Smooth muscle cell (in vitro differentiated cells): ENCODE measurements at regions not wholly inside any gene's neighbourhood (a gene's known extent, or its start where the extent isn't known, plus 50 kb on each side); places are given as distances from the start of the nearest gene placed in this dataset.

Source experiments
- DNase-seq: peaks from one replicate; lab custom pipeline; 2025; ENCODE audit not compliant: unreplicated experiment; lab: John Stamatoyannopoulos, UW
- H2AFZ ChIP-seq: fragments of 200-600 bp; sonication (generic); 2 replicates; pipeline ENCODE4 v1.6.0; 2016; ENCODE audit warnings: antibody characterized with exemption, low read depth, mild to moderate bottlenecking
- H3F3A ChIP-seq: fragments of 200-600 bp; sonication (generic); 2 replicates; pipeline ENCODE4 v1.6.0; 2017; ENCODE audit warnings: antibody characterized with exemption, low read depth
- H3K27ac ChIP-seq: fragments of 200-600 bp; sonication (generic); 2 replicates; pipeline ENCODE4 v1.5.1; 2016; ENCODE audit warnings: low read depth, mild to moderate bottlenecking
- H3K27me3 ChIP-seq: fragments of 200-600 bp; sonication (generic); 2 replicates; pipeline ENCODE4 v1.6.1; 2016; ENCODE audit warnings: low read depth, mild to moderate bottlenecking
- H3K36me3 ChIP-seq: fragments of 200-600 bp; sonication (generic); 2 replicates; pipeline ENCODE4 v1.5.1; 2016; ENCODE audit warnings: low read depth
- H3K4me1 ChIP-seq: fragments of 200-600 bp; sonication (generic); 2 replicates; pipeline ENCODE4 v1.5.1; 2016; ENCODE audit warnings: low read depth
- H3K4me2 ChIP-seq: fragments of 200-600 bp; sonication (generic); 2 replicates; pipeline ENCODE4 v1.6.0; 2016; ENCODE audit warnings: mild to moderate bottlenecking
- H3K4me3 ChIP-seq: fragments of 200-600 bp; sonication (generic); 2 replicates; pipeline ENCODE4 v1.5.1; 2016; ENCODE audit warnings: mild to moderate bottlenecking
- H3K79me2 ChIP-seq: fragments of 200-600 bp; sonication (generic); 2 replicates; pipeline ENCODE4 v1.6.0; 2016; ENCODE audit warnings: low read depth, mild to moderate bottlenecking
- H3K9ac ChIP-seq: fragments of 200-600 bp; sonication (generic); 2 replicates; pipeline ENCODE4 v1.6.0; 2016; ENCODE audit warnings: low read depth
- H3K9me3 ChIP-seq: fragments of 200-600 bp; sonication (generic); replicated peaks from 2 replicates; pipeline ENCODE4 v1.5.1; 2016; ENCODE audit warnings: low read depth
- H4K20me1 ChIP-seq: fragments of 200-600 bp; sonication (generic); 2 replicates; pipeline ENCODE4 v1.6.0; 2016; ENCODE audit warnings: low read depth
- CTCF ChIP-seq: fragments of 200-600 bp; sonication (generic); IDR thresholded peaks from 2 replicates; pipeline ENCODE4 v1.5.1; 2017; ENCODE audit warnings: borderline replicate concordance, mild to moderate bottlenecking, antibody characterized with exemption; ENCODE audit not compliant: insufficient read depth, poor library complexity, severe bottlenecking
- WGBS: methylation state at CpG from one replicate; pipeline ENCODE4 v1.1.7; 2016; ENCODE audit warnings: low lambda C conversion rate; 5-methylcytosine and 5-hydroxymethylcytosine counted together

GRCh38 chr10:33804584-33804983, 470.1 kb upstream of the NRP1 start:
- Histone ChIP-seq H3K9ac (no peak overlapping the region), H3K27ac (no peak overlapping the region), H3F3A (no peaks in the 10 kb centered on the region), H4K20me1 (no peaks in the 10 kb centered on the region), H2AFZ (no peak overlapping the region), H3K4me1 (peaks cover 8% of the 10 kb centered on the region), H3K4me2 (peak overlapping the region; percentile 35), H3K36me3 (no peaks in the 10 kb centered on the region), H3K27me3 (no peaks in the 10 kb centered on the region), H3K4me3 (no peak overlapping the region), H3K9me3 (no peaks in the 10 kb centered on the region), H3K79me2 (no peaks in the 10 kb centered on the region)
- 62% methylated on average over 10 of the region's 10 CpGs for WGBS
- DNase-seq = no peak
- no peak for TF ChIP-seq CTCF

GRCh38 chr10:33803248-33803647, 468.8 kb upstream of the NRP1 start:
- TF ChIP-seq CTCF = no peak
- DNase-seq = no peak
- Histone ChIP-seq H3K4me1 (peaks cover 5% of the 10 kb centered on the region), H3K4me2 (no peak overlapping the region), H3K9ac (no peak overlapping the region), H3F3A (no peaks in the 10 kb centered on the region), H3K4me3 (no peak overlapping the region), H4K20me1 (no peaks in the 10 kb centered on the region), H3K79me2 (no peaks in the 10 kb centered on the region), H3K27me3 (no peaks in the 10 kb centered on the region), H3K36me3 (no peaks in the 10 kb centered on the region), H3K9me3 (no peaks in the 10 kb centered on the region), H2AFZ (no peak overlapping the region), H3K27ac (no peak overlapping the region)
- WGBS = 75% methylated on average over 3 of the region's 3 CpGs

GRCh38 chr10:33802566-33802965, 468.1 kb upstream of the NRP1 start:
- TF ChIP-seq CTCF = no peak
- no peaks in the 10 kb centered on the region for H3K27me3 ChIP-seq
- no peaks in the 10 kb centered on the region for H3K36me3 ChIP-seq
- H3F3A ChIP-seq = no peaks in the 10 kb centered on the region
- no peak overlapping the region for H3K4me2 ChIP-seq
- no peak for DNase-seq
- H3K9me3 ChIP-seq = no peaks in the 10 kb centered on the region
- no peaks in the 10 kb centered on the region for H4K20me1 ChIP-seq
- 87% methylated on average over 4 of the region's 4 CpGs for WGBS
- H3K4me1 ChIP-seq = no peaks in the 10 kb centered on the region
- H3K4me3 ChIP-seq = no peak overlapping the region
- no peak overlapping the region for H3K27ac ChIP-seq
- H3K9ac ChIP-seq = no peak overlapping the region
- H3K79me2 ChIP-seq = no peaks in the 10 kb centered on the region
- H2AFZ ChIP-seq = no peak overlapping the region

- H3K4me2 ChIP-seq = no peak overlapping the region
- no peaks in the 10 kb centered on the region for H3K4me1 ChIP-seq
- H3K9ac ChIP-seq = no peak overlapping the region
- no peaks in the 10 kb centered on the region for H3K36me3 ChIP-seq
- no peaks in the 10 kb centered on the region for H3K79me2 ChIP-seq
- H3K9me3 ChIP-seq = no peaks in the 10 kb centered on the region
- H4K20me1 ChIP-seq = no peaks in the 10 kb centered on the region
- 65% methylated on average over 2 of the region's 2 CpGs for WGBS
- no peaks in the 10 kb centered on the region for H3F3A ChIP-seq
- H3K27me3 ChIP-seq = no peaks in the 10 kb centered on the region
- no peak overlapping the region for H3K4me3 ChIP-seq
- H2AFZ ChIP-seq = no peak overlapping the region
- TF ChIP-seq CTCF = no peak
- no peak for DNase-seq
- H3K27ac ChIP-seq = no peak overlapping the region
These were observed 467.2 kb upstream of the NRP1 start for GRCh38 chr10:33801705-33802104.
